HL-60 (cell line): ENCODE measurements at regions not wholly inside any gene's neighbourhood (a gene's known extent, or its start where the extent isn't known, plus 50 kb on each side); places are given as distances from the start of the nearest gene placed in this dataset.

ENCODE experiments used
- CTCF ChIP-seq: IDR thresholded peaks from one replicate; pipeline ENCODE4 v1.5.1; 2011; ENCODE audit warnings: low read length, control low read depth, inconsistent platforms; ENCODE audit not compliant: insufficient read depth
- GABPA ChIP-seq: IDR thresholded peaks from 2 replicates; pipeline ENCODE4 v1.6.1; 2012; ENCODE audit warnings: low read depth
- POLR2AphosphoS5 ChIP-seq: IDR thresholded peaks from 2 replicates; pipeline ENCODE4 v1.6.1; 2012; ENCODE audit warnings: low read depth
- REST ChIP-seq: IDR thresholded peaks from 2 replicates; pipeline ENCODE4 v1.6.1; 2012; ENCODE audit warnings: low read depth; ENCODE audit not compliant: insufficient replicate concordance
- SPI1 ChIP-seq: IDR thresholded peaks from 2 replicates; pipeline ENCODE4 v1.6.1; 2012; ENCODE audit warnings: low read depth, mild to moderate bottlenecking, borderline replicate concordance

GRCh38 chr11:100635194-100635593 lies 51.9 kb upstream of the ARHGAP42 start:
- TF ChIP-seq REST (no peak), CTCF (no peak), POLR2AphosphoS5 (no peak), SPI1 (no peak), GABPA (no peak)
